PC-9 (cell line): ENCODE measurements at regions not wholly inside any gene's neighbourhood (a gene's known extent, or its start where the extent isn't known, plus 50 kb on each side); places are given as distances from the start of the nearest gene placed in this dataset.

Experiments used
- BruUV-seq: library from RNA; stranded (reverse); fragments of 400-500 nt; replicated peaks from 2 replicates; lab custom pipeline; 2021; lab: Mats Ljungman, UMichigan
- CTCF ChIA-PET: fragments of 300-600 bp; sonication (Branson Sonifier 250); formaldehyde crosslinking; loops from one replicate; lab custom pipeline; 2022; ENCODE audit warnings: antibody characterized with exemption; lab: Charles Lee
- POLR2A ChIA-PET: fragments of 300-600 bp; sonication (Branson Sonifier 250); formaldehyde crosslinking; loops from one replicate; lab custom pipeline; 2022; ENCODE audit warnings: antibody characterized with exemption; ENCODE audit not compliant: unreplicated experiment; lab: Charles Lee
- DNase-seq, 2 experiments: peaks; one replicate each; pipeline versions ENCODE4 v3.0.0 to v3.0.0-alpha.2; 2015 to 2022; ENCODE audit warnings: mixed read lengths in 1 of 2
- H2AFZ ChIP-seq: fragments of 200-600 bp; sonication (generic); 2 replicates; pipeline ENCODE4 v1.8.1; 2017; ENCODE audit warnings: antibody characterized with exemption
- H3F3A ChIP-seq: fragments of 200-600 bp; sonication (generic); 2 replicates; pipeline ENCODE4 v1.8.1; 2017; ENCODE audit warnings: antibody characterized with exemption, mild to moderate bottlenecking, low read depth; ENCODE audit not compliant: insufficient read depth
- H3K27ac ChIP-seq: fragments of 200-600 bp; sonication (generic); 2 replicates; pipeline ENCODE4 v1.6.1; 2016; ENCODE audit warnings: mixed run types
- H3K27me3 ChIP-seq: fragments of 200-600 bp; sonication (generic); 2 replicates; pipeline ENCODE4 v1.6.1; 2016; ENCODE audit warnings: low read depth, mixed run types; ENCODE audit not compliant: insufficient read depth
- H3K36me3 ChIP-seq: fragments of 200-600 bp; sonication (generic); 2 replicates; pipeline ENCODE4 v1.6.1; 2016; ENCODE audit warnings: low read depth, mixed run types
- H3K4me1 ChIP-seq: fragments of 200-600 bp; sonication (generic); replicated peaks from 2 replicates; pipeline ENCODE4 v1.6.1; 2016; ENCODE audit warnings: mixed run types; ENCODE audit not compliant: insufficient read depth
- H3K4me2 ChIP-seq: fragments of 200-600 bp; sonication (generic); 2 replicates; pipeline ENCODE4 v1.6.1; 2017; ENCODE audit warnings: mixed run types
- H3K4me3 ChIP-seq: fragments of 200-600 bp; sonication (generic); 2 replicates; pipeline ENCODE4 v1.6.1; 2016; ENCODE audit warnings: mixed run types
- H3K79me2 ChIP-seq: fragments of 200-600 bp; sonication (generic); 2 replicates; pipeline ENCODE4 v1.6.1; 2017; ENCODE audit warnings: low read depth, mixed run types
- H3K9me2 ChIP-seq: fragments of 200-600 bp; sonication (generic); 2 replicates; pipeline ENCODE4 v1.8.1; 2017; ENCODE audit warnings: mild to moderate bottlenecking; ENCODE audit not compliant: insufficient read depth
- H3K9me3 ChIP-seq: fragments of 200-600 bp; sonication (generic); 2 replicates; pipeline ENCODE4 v1.8.1; 2016; ENCODE audit warnings: low read depth; ENCODE audit not compliant: insufficient read depth
- H4K20me1 ChIP-seq: fragments of 200-600 bp; sonication (generic); 2 replicates; pipeline ENCODE4 v1.8.1; 2017; ENCODE audit not compliant: insufficient read depth
- EZH2 ChIP-seq: fragments of 200-600 bp; sonication (generic); IDR thresholded peaks from 2 replicates; pipeline ENCODE4 v1.8.0; 2017; ENCODE audit warnings: antibody characterized with exemption, low read depth
- intact Hi-C: fragments of 100-400 bp; cut with micrococcal nuclease; formaldehyde crosslinking; loops from one replicate; pipeline ENCODE4 v1.10.0; 2022; ENCODE audit not compliant: unreplicated experiment
- TF ChIP-seq, protein P1 (sequence below): fragments of 200-600 bp; sonication (generic); conservative IDR thresholded peaks from 2 replicates; pipeline ENCODE4 v1.6.1; 2017; ENCODE audit warnings: mixed run types, antibody characterized with exemption, mild to moderate bottlenecking, moderate library complexity

DNA sequence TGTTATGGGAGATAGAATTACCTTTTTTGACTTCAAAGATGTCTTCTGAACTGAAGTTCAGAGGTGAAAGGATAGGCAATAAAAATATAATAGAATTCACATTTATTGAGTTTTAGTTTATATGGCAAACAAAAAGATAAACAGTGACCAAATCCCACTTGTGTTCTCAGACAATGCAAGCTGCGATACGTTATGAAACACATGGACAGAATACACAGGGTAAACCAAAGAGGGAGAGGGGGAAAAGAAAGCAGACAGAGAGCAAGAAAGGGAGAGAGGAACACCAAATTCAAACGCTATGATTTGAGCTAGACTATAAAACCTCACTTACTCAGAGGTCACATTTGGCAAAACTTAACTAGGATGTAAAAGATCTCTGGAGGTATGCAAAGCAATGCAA is 238.2 kb upstream of the FLRT2 start:
- TF ChIP-seq, protein P1, sequence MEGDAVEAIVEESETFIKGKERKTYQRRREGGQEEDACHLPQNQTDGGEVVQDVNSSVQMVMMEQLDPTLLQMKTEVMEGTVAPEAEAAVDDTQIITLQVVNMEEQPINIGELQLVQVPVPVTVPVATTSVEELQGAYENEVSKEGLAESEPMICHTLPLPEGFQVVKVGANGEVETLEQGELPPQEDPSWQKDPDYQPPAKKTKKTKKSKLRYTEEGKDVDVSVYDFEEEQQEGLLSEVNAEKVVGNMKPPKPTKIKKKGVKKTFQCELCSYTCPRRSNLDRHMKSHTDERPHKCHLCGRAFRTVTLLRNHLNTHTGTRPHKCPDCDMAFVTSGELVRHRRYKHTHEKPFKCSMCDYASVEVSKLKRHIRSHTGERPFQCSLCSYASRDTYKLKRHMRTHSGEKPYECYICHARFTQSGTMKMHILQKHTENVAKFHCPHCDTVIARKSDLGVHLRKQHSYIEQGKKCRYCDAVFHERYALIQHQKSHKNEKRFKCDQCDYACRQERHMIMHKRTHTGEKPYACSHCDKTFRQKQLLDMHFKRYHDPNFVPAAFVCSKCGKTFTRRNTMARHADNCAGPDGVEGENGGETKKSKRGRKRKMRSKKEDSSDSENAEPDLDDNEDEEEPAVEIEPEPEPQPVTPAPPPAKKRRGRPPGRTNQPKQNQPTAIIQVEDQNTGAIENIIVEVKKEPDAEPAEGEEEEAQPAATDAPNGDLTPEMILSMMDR = no peak
- TF ChIP-seq EZH2 = no peak
- Histone ChIP-seq H3K27me3 (no peaks in the 10 kb centered on the region), H3K4me2 (no peak overlapping the region), H3K27ac (no peak overlapping the region), H3K4me3 (no peak overlapping the region), H2AFZ (no peak overlapping the region), H3K4me1 (no peaks in the 10 kb centered on the region), H3K9me3 (no peaks in the 10 kb centered on the region), H3K79me2 (no peaks in the 10 kb centered on the region), H3K36me3 (no peaks in the 10 kb centered on the region), H3F3A (no peaks in the 10 kb centered on the region), H3K9me2 (no peaks in the 10 kb centered on the region), H4K20me1 (no peaks in the 10 kb centered on the region)
- BruUV-seq = no TSS peak
- intact Hi-C loops = no loop called here
- DNase-seq = no peak
- CTCF ChIA-PET = no interaction called here
- POLR2A ChIA-PET = no interaction called here

DNA sequence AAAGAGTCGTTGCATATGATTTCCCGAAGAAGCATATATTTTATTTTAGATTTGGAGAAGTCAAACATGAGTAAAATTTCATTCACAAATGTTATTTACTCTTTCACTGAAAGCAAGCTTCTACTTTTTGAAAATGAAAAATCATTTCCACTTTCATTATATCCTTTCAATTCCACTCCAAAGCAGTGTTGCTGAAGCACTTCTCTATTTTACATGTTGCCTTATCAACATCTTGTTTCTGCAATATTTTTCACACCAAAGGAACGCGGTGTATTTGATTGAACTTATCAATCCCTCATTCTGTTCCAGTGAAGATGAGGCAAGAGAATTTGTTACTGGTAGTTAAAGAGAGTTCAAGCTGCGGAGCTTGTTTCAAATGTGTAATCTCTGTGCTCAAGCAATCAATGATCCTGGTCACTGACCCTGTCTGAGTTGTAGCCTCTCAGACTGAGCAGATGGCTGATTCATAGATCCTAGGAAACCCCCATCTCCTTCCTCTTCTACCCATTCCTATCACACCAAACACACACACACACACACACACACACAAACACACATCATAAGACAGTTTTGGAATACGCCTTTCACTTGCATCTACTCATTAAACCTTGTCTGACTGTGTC is 236.2 kb upstream of the FLRT2 start:
- no TSS peak for BruUV-seq
- Histone ChIP-seq H3K27me3 (no peaks in the 10 kb centered on the region), H3K36me3 (no peaks in the 10 kb centered on the region), H3K4me2 (no peak overlapping the region), H4K20me1 (no peaks in the 10 kb centered on the region), H3K9me2 (no peaks in the 10 kb centered on the region), H3F3A (no peaks in the 10 kb centered on the region), H2AFZ (no peak overlapping the region), H3K27ac (no peak overlapping the region), H3K79me2 (no peaks in the 10 kb centered on the region), H3K4me3 (no peak overlapping the region), H3K9me3 (no peaks in the 10 kb centered on the region), H3K4me1 (no peaks in the 10 kb centered on the region)
- intact Hi-C loops = no loop called here
- ChIA-PET POLR2A (no interaction called here), CTCF (no interaction called here)
- no peak for TF ChIP-seq EZH2
- TF ChIP-seq, protein P1 = no peak
- no peak for DNase-seq

DNA sequence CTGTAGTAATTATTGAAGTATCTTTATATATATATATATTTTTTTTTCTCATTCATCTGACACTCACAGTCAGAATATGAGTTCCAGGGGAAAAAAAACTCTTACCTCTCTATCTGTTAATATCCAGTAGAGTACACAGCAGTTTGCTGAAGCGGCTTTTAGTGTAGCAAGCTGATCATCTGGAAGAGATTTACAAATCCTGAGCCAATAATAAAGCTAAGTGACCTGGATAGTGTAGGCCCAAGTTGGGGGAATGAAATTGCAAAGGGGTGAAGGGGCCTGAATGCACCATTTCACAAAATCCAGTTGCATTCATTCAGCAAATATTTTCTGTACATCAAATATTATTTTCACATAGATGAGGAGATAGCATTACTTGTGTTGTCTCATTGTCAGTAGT is 234.6 kb upstream of the FLRT2 start:
- ChIA-PET POLR2A (no interaction called here), CTCF (no interaction called here)
- TF ChIP-seq EZH2 = no peak
- TF ChIP-seq, protein P1 = no peak
- no peaks in the 10 kb centered on the region for H3K79me2 ChIP-seq
- no peaks in the 10 kb centered on the region for H3K4me1 ChIP-seq
- H3K4me3 ChIP-seq = no peak overlapping the region
- H2AFZ ChIP-seq = no peak overlapping the region
- no peaks in the 10 kb centered on the region for H3K27me3 ChIP-seq
- no peaks in the 10 kb centered on the region for H4K20me1 ChIP-seq
- no peak overlapping the region for H3K27ac ChIP-seq
- DNase-seq = no peak
- intact Hi-C loops = no loop called here
- BruUV-seq = no TSS peak
- H3K9me3 ChIP-seq = no peaks in the 10 kb centered on the region
- H3K36me3 ChIP-seq = no peaks in the 10 kb centered on the region
- H3F3A ChIP-seq = no peaks in the 10 kb centered on the region
- no peak overlapping the region for H3K4me2 ChIP-seq
- no peaks in the 10 kb centered on the region for H3K9me2 ChIP-seq
